GM21576 (cell line): ENCODE measurements at regions not wholly inside any gene's neighbourhood (a gene's known extent, or its start where the extent isn't known, plus 50 kb on each side); places are given as distances from the start of the nearest gene placed in this dataset.

ENCODE experiments used
- ATAC-seq: cut with Tn5 transposase; IDR thresholded peaks from one replicate; pipeline ENCODE4 v1.9.1; 2021; ENCODE audit warnings: mild to moderate bottlenecking, moderate library complexity; ENCODE audit not compliant: unreplicated experiment

- no peak for ATAC-seq
These were observed 93.8 kb downstream of the GLRX3 start for GRCh38 chr10:130230036-130230435.

- no peak for ATAC-seq
These were observed 94.4 kb downstream of the GLRX3 start for GRCh38 chr10:130230611-130231010.

- no peak for ATAC-seq
These were observed 95.1 kb downstream of the GLRX3 start for GRCh38 chr10:130231251-130231741.

GRCh38 chr10:130232166-130233034 is 96.2 kb downstream of the GLRX3 start:
- ATAC-seq, result no peak

- no peak for ATAC-seq
These were observed 96.8 kb downstream of the GLRX3 start for GRCh38 chr10:130233035-130233360.

- ATAC-seq, result no peak
These were observed 97.2 kb downstream of the GLRX3 start for GRCh38 chr10:130233426-130233825.

- no peak for ATAC-seq
These were observed 98.2 kb downstream of the GLRX3 start for GRCh38 chr10:130234171-130234965.

- ATAC-seq, result no peak
These were observed 100.5 kb downstream of the GLRX3 start for GRCh38 chr10:130236711-130237110.

GRCh38 chr10:130240409-130240808 is 104.2 kb downstream of the GLRX3 start:
- ATAC-seq, result no peak

GRCh38 chr10:130242513-130242912 is 106.3 kb downstream of the GLRX3 start:
- ATAC-seq, result no peak

GRCh38 chr10:130243015-130243414 is 106.8 kb downstream of the GLRX3 start:
- ATAC-seq, result no peak

- ATAC-seq, result no peak
These were observed 108.1 kb downstream of the GLRX3 start for GRCh38 chr10:130244031-130244927.

GRCh38 chr10:130244928-130245495 is 108.8 kb downstream of the GLRX3 start:
- no peak for ATAC-seq

- no peak for ATAC-seq
These were observed 109.9 kb downstream of the GLRX3 start for GRCh38 chr10:130246113-130246512.

- no peak for ATAC-seq
These were observed 113.9 kb downstream of the GLRX3 start for GRCh38 chr10:130250127-130250526.

- ATAC-seq, result no peak
These were observed 115.6 kb downstream of the GLRX3 start for GRCh38 chr10:130251766-130252165.

- no peak for ATAC-seq
These were observed 118.1 kb downstream of the GLRX3 start for GRCh38 chr10:130254243-130254642.

GRCh38 chr10:130254662-130255061 is 118.5 kb downstream of the GLRX3 start:
- ATAC-seq, result no peak

GRCh38 chr10:130255777-130256176 is 119.6 kb downstream of the GLRX3 start:
- no peak for ATAC-seq

- ATAC-seq, result no peak
These were observed 121.7 kb downstream of the GLRX3 start for GRCh38 chr10:130257897-130258296.

GRCh38 chr10:130259380-130259779 is 123.2 kb downstream of the GLRX3 start:
- ATAC-seq, result no peak
